ENCODE measurements at regions not wholly inside any gene's neighbourhood (a gene's known extent, or its start where the extent isn't known, plus 50 kb on each side); places are given as distances from the start of the nearest gene placed in this dataset.

GRCh38 chr13:63337921-63338320 is 1922.3 kb upstream of the PCDH20 start:
- no peak for TF ChIP-seq EZH2 (optimal IDR thresholded peaks at IDR 0.05; ENCODE audit: low read depth, low read length)
- no peak for TF ChIP-seq EZH2phosphoT487 (IDR thresholded peaks at IDR 0.05; ENCODE audit: low read length)
- TF ChIP-seq CTCF (IDR thresholded peaks at IDR 0.05; ENCODE audit: low read length), result no peak

All from MM.1S (cell line).